A673 (cell line): ENCODE measurements at regions not wholly inside any gene's neighbourhood (a gene's known extent, or its start where the extent isn't known, plus 50 kb on each side); places are given as distances from the start of the nearest gene placed in this dataset.

Source experiments
- BruUV-seq: library from RNA; stranded (reverse); fragments of 400-500 nt; replicated peaks from 2 replicates; lab custom pipeline; 2021; lab: Mats Ljungman, UMichigan
- CTCF ChIA-PET: fragments of 300-600 bp; sonication (Branson Sonifier 250); formaldehyde crosslinking; loops from one replicate; lab custom pipeline; 2022; ENCODE audit warnings: antibody characterized with exemption; lab: Charles Lee
- POLR2A ChIA-PET: fragments of 300-600 bp; sonication (Branson Sonifier 250); formaldehyde crosslinking; loops from one replicate; lab custom pipeline; 2022; ENCODE audit warnings: antibody characterized with exemption; ENCODE audit not compliant: low non-redundant PET; lab: Charles Lee
- DNase-seq: peaks from one replicate; pipeline ENCODE4 v3.0.0-alpha.2; 2015; ENCODE audit warnings: low spot score
- H3K27ac ChIP-seq: fragments of 200-600 bp; sonication (generic); 2 replicates; pipeline ENCODE4 v1.5.1; 2016; ENCODE audit warnings: mixed run types, low read depth, mild to moderate bottlenecking, mixed read lengths, antibody characterized with exemption, low read length; ENCODE audit not compliant: poor library complexity, severe bottlenecking
- H3K27me3 ChIP-seq: fragments of 200-600 bp; sonication (generic); replicated peaks from 2 replicates; pipeline ENCODE4 v1.6.1; 2017; ENCODE audit warnings: mixed run types, low read depth, mild to moderate bottlenecking, mixed read lengths, antibody characterized with exemption, low read length; ENCODE audit not compliant: insufficient read depth, poor library complexity
- H3K36me3 ChIP-seq: fragments of 200-600 bp; sonication (generic); 2 replicates; pipeline ENCODE4 v1.6.1; 2016; ENCODE audit warnings: mixed run types, mild to moderate bottlenecking, mixed read lengths, antibody characterized with exemption, low read length; ENCODE audit not compliant: insufficient read depth, poor library complexity, severe bottlenecking
- H3K4me1 ChIP-seq: fragments of 200-600 bp; sonication (generic); 2 replicates; pipeline ENCODE4 v1.6.1; 2017; ENCODE audit warnings: mixed run types, mild to moderate bottlenecking, mixed read lengths, antibody characterized with exemption, low read length; ENCODE audit not compliant: insufficient read depth, poor library complexity, severe bottlenecking
- H3K4me3 ChIP-seq: fragments of 200-600 bp; sonication (generic); 2 replicates; pipeline ENCODE4 v1.5.1; 2016; ENCODE audit warnings: low read depth, mixed run types, mild to moderate bottlenecking, mixed read lengths, low read length; ENCODE audit not compliant: poor library complexity, severe bottlenecking
- H3K9me3 ChIP-seq: fragments of 200-600 bp; sonication (generic); 2 replicates; pipeline ENCODE4 v1.6.1; 2016; ENCODE audit warnings: mixed run types, low read depth, mild to moderate bottlenecking, mixed read lengths, antibody characterized with exemption, low read length; ENCODE audit not compliant: poor library complexity, severe bottlenecking
- CTCF ChIP-seq: fragments of 300-800, 200-600 bp; sonication (generic); conservative IDR thresholded peaks from 2 replicates; pipeline ENCODE4 v1.5.1; 2017; ENCODE audit warnings: low read depth, mild to moderate bottlenecking, antibody characterized with exemption, low read length, moderate library complexity, mixed read lengths
- EZH2 ChIP-seq: fragments of 200-600 bp; sonication (generic); IDR thresholded peaks from 2 replicates; pipeline ENCODE4 v1.6.1; 2017; ENCODE audit warnings: borderline replicate concordance, low read depth, mild to moderate bottlenecking, mixed read lengths, antibody characterized with exemption, low read length; ENCODE audit not compliant: poor library complexity, severe bottlenecking
- intact Hi-C: fragments of 100-400 bp; cut with micrococcal nuclease; formaldehyde crosslinking; loops from one replicate; pipeline ENCODE4 v1.10.0; 2022; ENCODE audit not compliant: unreplicated experiment

- H3K4me1 ChIP-seq: no peaks in the 10 kb centered on the region
- H3K9me3 ChIP-seq: no peaks in the 10 kb centered on the region
- no peak for TF ChIP-seq CTCF
- TF ChIP-seq EZH2: no peak
- POLR2A ChIA-PET: no interaction called here
- H3K27me3 ChIP-seq: no peaks in the 10 kb centered on the region
- intact Hi-C loops: no loop called here
- H3K27ac ChIP-seq: no peak overlapping the region
- CTCF ChIA-PET: no interaction called here
- no peak overlapping the region for H3K4me3 ChIP-seq
- DNase-seq: no peak
- no peaks in the 10 kb centered on the region for H3K36me3 ChIP-seq
- no TSS peak for BruUV-seq
Measured at GRCh38 chr6:159099276-159099675, 54.5 kb upstream of the TAGAP start.

- POLR2A ChIA-PET: interaction anchor here (0.7 kb wide), 1 partner anchor 241 kb away, joined by 3 read pairs; no protein-coding TSS in a partner anchor
- Histone ChIP-seq H3K36me3 (no peaks in the 10 kb centered on the region), H3K9me3 (no peaks in the 10 kb centered on the region), H3K27me3 (no peaks in the 10 kb centered on the region), H3K27ac (no peak overlapping the region), H3K4me1 (no peaks in the 10 kb centered on the region), H3K4me3 (no peak overlapping the region)
- CTCF ChIA-PET: no interaction called here
- DNase-seq: no peak
- intact Hi-C loops: no loop called here
- TF ChIP-seq CTCF (no peak), EZH2 (no peak)
- BruUV-seq: no TSS peak
Measured at GRCh38 chr6:159098636-159099106, 53.9 kb upstream of the TAGAP start.

- Histone ChIP-seq H3K4me1 (no peaks in the 10 kb centered on the region), H3K27ac (no peak overlapping the region), H3K27me3 (no peaks in the 10 kb centered on the region), H3K9me3 (no peaks in the 10 kb centered on the region), H3K36me3 (no peaks in the 10 kb centered on the region), H3K4me3 (no peak overlapping the region)
- TF ChIP-seq CTCF: no peak
- no peak for TF ChIP-seq EZH2
- DNase-seq: no peak
- ChIA-PET POLR2A (no interaction called here), CTCF (no interaction called here)
- intact Hi-C loops: no loop called here
- no TSS peak for BruUV-seq
Measured at GRCh38 chr6:159097256-159097655, 52.5 kb upstream of the TAGAP start.
